OCI-M2 (cell line): ENCODE measurements at regions not wholly inside any gene's neighbourhood (a gene's known extent, or its start where the extent isn't known, plus 50 kb on each side); places are given as distances from the start of the nearest gene placed in this dataset.
"Not testable (repeated sequence)": the region's sequence is repeated elsewhere in the genome, so short reads cannot be mapped to it uniquely, and the experiment has no call there.

Experiments used
- DNase-seq: peaks from one replicate; lab custom pipeline; 2025; ENCODE audit not compliant: unreplicated experiment; lab: John Stamatoyannopoulos, UW

- DNase-seq = no peak
Measured at GRCh38 chr17:20896153-20896649, 146.6 kb downstream of the USP22 start.

- DNase-seq = not testable (repeated sequence)
Measured at GRCh38 chr17:20898726-20899125, 144.1 kb downstream of the USP22 start.

GRCh38 chr17:20902496-20902895, 140.3 kb downstream of the USP22 start:
- not testable (repeated sequence) for DNase-seq

GRCh38 chr17:20903549-20903948, 139.3 kb downstream of the USP22 start:
- DNase-seq = not testable (repeated sequence)

GRCh38 chr17:20908313-20909267, 134.2 kb downstream of the USP22 start:
- DNase-seq = peak; percentile 70

- no peak for DNase-seq
Measured at GRCh38 chr17:20914658-20915057, 128.2 kb downstream of the USP22 start.

- DNase-seq = no peak
Measured at GRCh38 chr17:20916383-20916782, 126.4 kb downstream of the USP22 start.

- not testable (repeated sequence) for DNase-seq
Measured at GRCh38 chr17:20917610-20918306, 125.1 kb downstream of the USP22 start.

- DNase-seq = no peak
Measured at GRCh38 chr17:20920095-20920814, 122.6 kb downstream of the USP22 start.

GRCh38 chr17:20920815-20921199, 122.0 kb downstream of the USP22 start:
- no peak for DNase-seq

- DNase-seq = no peak
Measured at GRCh38 chr17:20922128-20922670, 120.6 kb downstream of the USP22 start.

GRCh38 chr17:20924306-20924705, 118.5 kb downstream of the USP22 start:
- no peak for DNase-seq

GRCh38 chr17:20925091-20925490, 117.7 kb downstream of the USP22 start:
- DNase-seq = no peak

GRCh38 chr17:20925954-20926353, 116.9 kb downstream of the USP22 start:
- DNase-seq = no peak

GRCh38 chr17:20926532-20926931, 116.3 kb downstream of the USP22 start:
- no peak for DNase-seq

- DNase-seq = no peak
Measured at GRCh38 chr17:20927308-20927977, 115.4 kb downstream of the USP22 start.

- no peak for DNase-seq
Measured at GRCh38 chr17:20929334-20929733, 113.5 kb downstream of the USP22 start.

- no peak for DNase-seq
Measured at GRCh38 chr17:20930081-20930760, 112.6 kb downstream of the USP22 start.

GRCh38 chr17:20933040-20933439, 109.8 kb downstream of the USP22 start:
- not testable (repeated sequence) for DNase-seq

GRCh38 chr17:20934288-20934687, 108.5 kb downstream of the USP22 start:
- no peak for DNase-seq
